ENCODE measurements at regions not wholly inside any gene's neighbourhood (a gene's known extent, or its start where the extent isn't known, plus 50 kb on each side); places are given as distances from the start of the nearest gene placed in this dataset.

GRCh38 chr12:11461433-11461832 is 66.1 kb upstream of the PRB2 start:
- TF ChIP-seq CTCF (IDR thresholded peaks at IDR 0.05) (no peak), POLR2A (IDR thresholded peaks at IDR 0.05) (no peak)

All from esophagus squamous epithelium (tissue), 4 donors.